HG03558 (cell line): ENCODE measurements at regions not wholly inside any gene's neighbourhood (a gene's known extent, or its start where the extent isn't known, plus 50 kb on each side); places are given as distances from the start of the nearest gene placed in this dataset.

Source experiments
- ATAC-seq: cut with Tn5 transposase; IDR thresholded peaks from one replicate; pipeline ENCODE4 v1.9.1; 2021; ENCODE audit warnings: moderate number of reproducible peaks; ENCODE audit not compliant: unreplicated experiment; ENCODE audit errors: extremely low read depth

- ATAC-seq, result no peak
Observed at GRCh38 chr12:105729926-105730325, 399.4 kb downstream of the C12orf75 start.

DNA sequence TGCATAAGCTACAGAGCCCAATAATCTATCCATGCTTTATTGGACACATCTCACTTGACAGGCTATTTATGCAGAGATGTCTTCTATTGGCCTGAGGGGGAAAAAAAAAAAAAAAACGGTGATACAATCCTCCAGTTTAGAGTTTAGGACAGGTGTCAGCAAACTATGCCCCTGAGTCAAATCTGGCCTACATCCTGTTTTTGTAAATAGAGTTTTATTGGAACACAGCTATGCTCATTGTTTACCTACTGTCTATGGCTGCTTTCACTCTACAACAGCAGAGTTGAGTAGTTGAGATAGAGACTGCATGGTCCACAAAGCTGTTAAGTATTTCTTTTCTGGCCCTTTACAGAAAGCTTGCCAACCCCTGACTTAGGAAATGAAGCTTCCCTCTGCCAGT, 403.1 kb downstream of the C12orf75 start:
- no peak for ATAC-seq

DNA sequence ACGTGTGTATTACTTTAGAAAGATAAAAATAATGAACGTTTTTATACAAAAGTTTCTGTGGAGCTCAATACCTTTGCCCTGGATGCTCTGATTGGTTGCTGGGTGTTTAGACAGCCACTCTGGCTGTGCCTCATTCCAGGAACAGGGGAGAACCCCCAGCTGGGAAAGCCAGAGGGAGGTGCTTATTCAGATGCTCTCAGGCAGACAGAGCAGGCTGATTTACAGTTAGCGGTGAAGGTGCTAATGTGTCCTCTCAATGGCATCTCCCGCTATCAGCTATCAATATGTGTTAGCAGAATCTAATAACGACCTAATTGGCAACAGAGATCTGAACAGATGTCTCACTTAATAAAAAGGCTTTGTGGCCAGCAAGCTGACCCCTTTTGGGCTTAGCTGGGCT, 402.3 kb downstream of the NUAK1 start:
- no peak for ATAC-seq

DNA sequence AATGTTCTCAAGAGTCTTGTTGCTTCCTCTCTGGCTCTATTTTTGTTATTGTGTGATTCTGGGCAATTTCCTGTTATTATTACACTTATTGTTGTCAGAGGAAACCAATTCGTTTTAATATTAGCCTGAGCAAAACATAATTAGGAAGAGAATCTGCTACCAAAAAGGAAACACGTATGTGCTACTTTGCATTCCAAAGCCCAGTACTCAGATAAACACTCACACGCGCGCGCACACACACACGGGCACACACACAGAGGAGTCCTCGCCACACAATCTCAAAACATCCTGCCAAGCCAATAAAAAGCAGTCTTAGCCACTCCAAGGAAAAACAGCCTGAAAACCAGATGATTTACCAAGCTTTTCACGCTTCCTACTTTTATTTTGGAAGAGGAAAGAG, 400.7 kb downstream of the NUAK1 start:
- no peak for ATAC-seq

DNA sequence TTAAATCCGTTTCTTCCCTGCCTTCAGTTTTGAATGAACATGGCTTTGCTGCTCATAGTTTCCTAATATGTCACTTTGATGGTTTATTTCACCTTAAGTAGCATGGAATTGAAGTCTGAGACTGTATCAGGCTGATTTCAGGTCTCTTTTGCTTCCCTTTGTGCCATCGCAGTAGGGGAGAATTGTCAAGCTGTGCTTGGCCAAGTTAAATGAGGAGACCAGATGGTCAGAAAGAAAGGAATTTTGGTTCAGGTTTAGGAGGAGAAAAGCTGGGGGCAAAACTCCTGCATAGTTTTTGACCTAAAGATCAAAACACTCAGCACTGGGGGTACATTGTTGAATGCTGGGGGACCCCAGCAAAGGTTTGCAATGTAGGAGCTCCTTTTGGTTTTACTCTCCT, 398.4 kb downstream of the NUAK1 start:
- ATAC-seq, result no peak

DNA sequence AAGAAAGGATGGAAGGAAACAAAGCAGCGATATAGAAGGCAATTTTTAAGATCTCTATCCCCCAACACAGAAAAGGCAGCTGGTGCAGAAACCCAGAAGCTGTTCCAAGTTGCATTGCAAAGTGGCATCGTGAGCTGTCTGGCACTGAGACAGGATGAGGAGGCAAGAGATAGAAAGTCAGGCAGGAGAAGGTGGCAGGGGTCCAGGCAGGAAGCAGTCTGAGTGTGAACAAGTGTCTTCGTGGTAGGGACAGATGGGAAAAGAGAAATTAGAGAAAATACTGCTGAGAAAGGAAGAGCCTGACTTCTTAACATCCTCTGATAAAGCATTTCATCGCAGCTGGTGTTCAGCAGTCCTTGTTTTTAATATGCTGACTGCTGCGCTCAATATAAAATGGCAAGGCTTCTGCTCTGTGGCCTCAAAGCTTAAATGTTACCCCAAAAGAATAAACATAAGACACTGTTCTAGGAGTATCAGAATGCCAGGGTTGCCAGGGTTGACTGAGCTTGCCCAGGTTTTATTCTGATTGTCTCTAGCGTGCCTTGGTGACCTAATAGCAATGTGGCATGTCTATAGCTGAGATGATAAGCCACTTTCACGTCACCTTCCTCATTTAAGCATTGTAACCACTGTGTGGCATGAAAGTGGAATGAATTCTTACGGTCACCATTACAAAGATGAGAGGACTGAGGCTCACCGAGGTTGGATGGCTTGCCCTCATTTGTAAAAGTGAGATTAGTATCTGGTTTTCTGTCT, 397.6 kb downstream of the NUAK1 start:
- no peak for ATAC-seq

DNA sequence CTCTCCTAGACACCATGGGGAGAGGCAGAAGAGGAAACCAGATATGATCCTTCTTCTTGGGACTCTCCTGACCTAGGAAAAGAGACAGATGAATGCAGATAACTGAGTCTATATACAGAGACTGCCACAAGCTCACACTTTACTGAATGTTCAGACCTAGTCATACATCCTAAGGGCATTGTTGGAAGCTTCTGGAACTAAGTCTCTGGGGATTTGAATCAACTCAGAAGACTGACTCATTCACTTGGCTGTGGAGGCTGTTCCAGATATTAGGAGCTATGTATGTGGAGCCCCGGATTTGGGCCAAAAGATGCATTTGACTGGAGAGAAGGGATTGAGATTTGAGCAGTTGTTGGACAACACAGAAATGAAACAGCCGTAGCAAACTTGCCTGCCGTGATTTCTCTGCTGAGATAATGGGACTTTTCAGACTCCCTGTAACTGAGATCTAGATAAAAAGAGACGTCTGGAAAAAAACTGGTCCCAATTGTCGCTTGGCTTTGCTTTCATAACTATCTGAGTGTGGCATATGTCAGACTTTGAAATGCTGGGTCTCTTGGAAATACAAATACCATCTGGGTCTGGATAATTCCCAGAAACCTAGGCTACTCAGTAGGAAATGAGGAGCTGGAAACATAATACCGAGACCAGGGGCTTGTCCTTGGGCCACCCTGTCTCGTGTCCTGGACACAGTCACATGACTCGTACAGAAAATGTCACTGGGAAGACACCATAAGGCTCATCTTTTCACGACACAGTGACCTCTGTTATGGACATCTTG, 396.8 kb downstream of the NUAK1 start:
- ATAC-seq, result no peak

DNA sequence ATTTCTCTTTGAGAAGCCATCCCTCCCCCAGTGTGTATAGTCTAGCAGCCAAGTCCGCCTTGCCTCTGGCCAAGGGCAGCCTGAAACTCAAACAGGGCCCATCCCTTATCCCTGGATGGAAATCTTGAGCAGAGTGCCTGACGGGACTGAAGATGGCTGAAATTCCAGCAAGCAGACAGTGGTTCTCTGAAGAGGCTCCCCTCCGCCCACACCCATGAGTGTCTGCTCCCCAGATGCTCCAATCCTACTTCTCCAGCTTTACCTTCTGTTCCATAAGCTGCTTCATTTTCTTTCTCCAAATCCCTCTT, 396.2 kb downstream of the NUAK1 start:
- no peak for ATAC-seq

DNA sequence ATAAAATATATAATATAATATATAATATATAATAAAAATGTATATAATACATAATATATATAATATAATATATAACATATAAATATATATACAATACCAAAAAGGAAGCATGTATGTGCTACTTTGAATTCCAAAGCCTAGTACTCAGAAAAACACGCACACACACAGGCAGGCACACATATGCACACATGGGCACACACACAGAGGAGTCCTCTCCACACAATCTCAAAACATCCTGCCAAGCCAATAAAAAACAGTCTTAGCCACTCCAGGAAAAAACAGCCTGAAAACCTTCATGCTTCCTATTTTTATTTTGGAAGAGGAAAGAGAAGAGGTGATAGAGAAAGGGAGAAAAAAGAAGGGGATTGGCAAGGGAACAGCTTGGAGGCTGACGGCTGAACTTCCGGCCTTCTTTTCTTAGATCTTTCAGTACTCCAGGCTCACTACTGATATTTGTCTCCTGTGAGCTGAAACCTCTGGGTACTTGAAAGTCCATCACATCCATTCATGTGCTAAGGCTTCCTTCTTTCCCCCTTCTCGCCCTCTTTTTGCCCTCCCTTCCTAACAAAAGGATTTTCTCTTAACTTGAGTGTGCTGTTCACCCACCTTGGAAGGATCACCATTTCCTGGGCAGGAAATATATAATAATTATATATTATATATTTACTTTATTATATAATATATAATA, 394.2 kb downstream of the NUAK1 start:
- ATAC-seq, result no peak

- ATAC-seq, result no peak
Observed at GRCh38 chr12:105745811-105746210, 392.9 kb downstream of the NUAK1 start.

- ATAC-seq, result no peak
Observed at GRCh38 chr12:105748806-105749600, 389.8 kb downstream of the NUAK1 start.

GRCh38 chr12:105750096-105750495, 388.7 kb downstream of the NUAK1 start:
- ATAC-seq, result no peak

DNA sequence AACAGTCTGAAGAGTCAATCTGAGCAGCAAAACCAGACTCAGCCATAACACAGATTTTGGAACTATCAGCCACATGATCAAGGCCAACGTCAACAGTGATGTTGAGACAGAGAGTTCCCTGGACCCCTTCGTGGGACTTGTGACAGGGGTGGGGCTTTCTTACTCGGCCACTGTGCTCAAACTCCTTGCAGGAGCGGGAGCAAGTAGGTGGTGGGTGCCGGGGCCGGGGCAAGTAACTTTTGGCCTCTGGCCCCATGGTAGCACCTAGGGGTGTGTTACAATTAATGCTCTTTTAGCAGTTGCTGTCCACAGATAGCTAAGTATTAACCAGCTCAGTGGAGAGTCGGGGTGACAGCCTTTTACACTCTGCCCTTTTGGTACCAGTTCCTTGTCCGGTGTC, 384.4 kb downstream of the NUAK1 start:
- no peak for ATAC-seq

GRCh38 chr12:105756961-105757360, 381.8 kb downstream of the NUAK1 start:
- ATAC-seq, result no peak

GRCh38 chr12:105759149-105759548, 379.6 kb downstream of the NUAK1 start:
- no peak for ATAC-seq

DNA sequence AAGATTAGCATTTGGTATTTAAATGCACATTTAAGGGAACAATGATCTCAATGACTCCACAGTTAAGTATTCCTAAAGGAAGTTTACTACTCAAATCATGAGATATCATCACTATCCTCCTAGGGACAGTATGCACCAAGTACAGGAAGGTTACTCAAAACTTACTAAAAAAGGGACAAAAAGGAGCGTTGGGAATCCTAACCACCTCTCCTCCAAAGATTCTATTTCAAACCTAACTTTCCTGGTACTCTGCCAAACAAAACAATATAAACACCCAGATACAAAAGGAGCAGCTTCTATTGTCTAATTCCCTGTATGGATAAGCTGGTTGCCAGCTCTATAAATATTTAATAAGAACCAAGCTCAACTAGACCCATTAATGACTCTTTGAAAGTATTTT, 377.7 kb downstream of the NUAK1 start:
- ATAC-seq, result no peak

DNA sequence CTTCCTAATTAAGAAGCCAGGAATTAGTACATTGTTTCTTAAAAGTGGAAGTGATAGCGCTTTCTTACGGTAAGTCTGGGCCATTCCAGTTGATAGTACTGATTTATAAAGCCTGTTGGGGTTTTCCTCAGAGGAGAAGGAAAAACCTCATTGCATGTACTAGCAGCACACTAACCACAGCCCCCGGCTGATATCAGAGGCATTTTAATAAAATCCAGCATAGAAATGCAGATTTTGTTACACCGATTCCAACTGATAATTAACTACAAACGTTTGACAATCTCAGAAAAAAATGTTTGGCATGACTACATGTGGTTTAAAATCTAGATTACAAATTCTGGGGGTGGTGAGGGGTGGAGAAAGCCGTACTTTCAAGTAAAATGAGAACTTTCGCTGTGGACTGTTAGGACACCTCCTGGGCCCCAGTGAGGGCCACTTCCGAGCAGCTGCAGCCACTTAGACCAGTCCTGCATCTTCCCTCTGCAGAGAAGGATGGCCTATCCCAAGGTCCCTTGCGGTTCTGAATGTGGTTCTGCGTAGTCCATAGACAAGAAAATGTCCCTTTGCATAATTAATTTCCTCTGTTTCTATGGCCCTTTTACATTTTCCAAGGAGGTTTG, 374.4 kb downstream of the NUAK1 start:
- ATAC-seq, result no peak

DNA sequence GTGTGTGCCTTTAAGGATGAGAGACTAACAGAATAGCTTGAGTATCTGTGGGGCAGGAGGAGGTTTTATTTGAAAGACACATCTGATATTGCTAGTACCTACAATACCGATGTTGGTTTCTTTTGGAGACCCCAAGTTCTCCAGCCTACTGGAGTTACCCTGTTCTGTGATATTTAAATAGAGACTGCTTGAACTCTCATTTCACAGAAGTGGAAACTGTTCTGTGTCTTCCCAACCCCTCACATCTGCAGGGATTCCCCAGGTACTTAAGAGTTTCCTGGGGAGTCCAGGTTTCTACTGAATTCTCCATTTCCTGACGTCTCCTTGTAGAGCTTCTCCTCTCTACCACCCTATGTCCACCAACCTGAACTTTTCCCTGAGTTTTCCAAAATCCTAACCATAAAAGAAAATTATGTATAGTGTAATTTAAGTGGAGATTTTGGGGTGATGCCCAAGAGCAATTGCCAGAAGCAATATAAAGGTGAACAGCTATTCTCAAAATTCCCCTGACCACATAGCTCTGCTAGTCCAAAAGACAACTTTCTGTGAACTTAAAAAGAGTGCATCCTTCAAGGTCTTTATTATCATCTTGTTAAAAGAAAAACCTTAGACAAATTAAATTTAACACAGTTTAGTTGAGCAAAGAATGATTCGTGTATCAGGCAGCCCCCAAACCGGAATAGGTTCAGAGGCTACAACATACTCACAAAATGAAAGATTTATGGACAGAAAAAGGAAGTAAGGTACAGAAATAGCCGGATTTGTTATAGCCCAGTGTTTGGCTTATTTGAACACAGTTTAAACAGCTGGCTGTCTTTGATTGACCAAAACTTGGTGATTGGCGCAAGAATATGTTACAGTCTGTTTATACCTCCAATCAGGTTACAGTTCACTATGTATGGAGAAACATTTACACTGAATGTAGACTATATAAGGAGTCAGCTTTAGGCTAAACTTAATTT, 373.4 kb downstream of the NUAK1 start:
- ATAC-seq, result no peak

GRCh38 chr12:105766029-105766428, 372.7 kb downstream of the NUAK1 start:
- ATAC-seq, result no peak
